Neuronal stem cell (in vitro differentiated cells): ENCODE measurements at regions not wholly inside any gene's neighbourhood (a gene's known extent, or its start where the extent isn't known, plus 50 kb on each side); places are given as distances from the start of the nearest gene placed in this dataset.

Experiments
- DNase-seq: peaks from one replicate; pipeline ENCODE4 v3.0.0-alpha.2; 2013; ENCODE audit warnings: low spot score
- H2AFZ ChIP-seq: one replicate; pipeline ENCODE4 v1.6.1; 2013; ENCODE audit warnings: mild to moderate bottlenecking, low read length, inconsistent platforms
- H2AK5ac ChIP-seq: 2 replicates; pipeline ENCODE4 v1.6.1; 2013; ENCODE audit warnings: low read depth, mild to moderate bottlenecking, inconsistent platforms, low read length, moderate library complexity, mixed read lengths
- H2BK120ac ChIP-seq: 2 replicates; pipeline ENCODE4 v1.6.1; 2013; ENCODE audit warnings: low read depth, mild to moderate bottlenecking, inconsistent platforms, low read length, moderate library complexity, mixed read lengths
- H2BK12ac ChIP-seq: one replicate; pipeline ENCODE4 v1.6.1; 2013; ENCODE audit warnings: low read length, inconsistent platforms
- H2BK15ac ChIP-seq: 2 replicates; pipeline ENCODE4 v1.6.1; 2013; ENCODE audit warnings: mild to moderate bottlenecking, low read length, inconsistent platforms, mixed read lengths
- H2BK5ac ChIP-seq: one replicate; pipeline ENCODE4 v1.6.1; 2013; ENCODE audit warnings: inconsistent platforms, mild to moderate bottlenecking, low read length, moderate library complexity
- H3K14ac ChIP-seq: one replicate; pipeline ENCODE4 v1.6.1; 2013; ENCODE audit warnings: low read length, inconsistent platforms
- H3K18ac ChIP-seq: 2 replicates; pipeline ENCODE4 v1.6.1; 2013; ENCODE audit warnings: low read length, inconsistent platforms
- H3K23ac ChIP-seq: 2 replicates; pipeline ENCODE4 v1.6.1; 2013; ENCODE audit warnings: low read depth, mild to moderate bottlenecking, mixed read lengths, low read length, inconsistent platforms; ENCODE audit not compliant: poor library complexity
- H3K27ac ChIP-seq: replicated peaks from 3 replicates; pipeline ENCODE4 v1.5.1; 2013; ENCODE audit warnings: low read length, inconsistent platforms
- H3K27me3 ChIP-seq, 3 experiments: 2 replicates each; pipeline ENCODE4 v1.6.1; 2013; ENCODE audit warnings: low read length in 3 of 3, mild to moderate bottlenecking in 2 of 3, inconsistent platforms in 1 of 3, low read depth in 1 of 3, mixed read lengths in 1 of 3, moderate library complexity in 1 of 3; ENCODE audit not compliant: control insufficient read depth in 3 of 3, insufficient read depth in 3 of 3
- H3K36me3 ChIP-seq, 2 donors: replicated peaks in 1 of 2; 2 replicates each; pipeline ENCODE4 v1.6.1; 2013; ENCODE audit warnings: low read length in 2 of 2; ENCODE audit not compliant: control insufficient read depth in 2 of 2, insufficient read depth in 2 of 2
- H3K4ac ChIP-seq: 2 replicates; pipeline ENCODE4 v1.6.1; 2013; ENCODE audit warnings: inconsistent platforms, mild to moderate bottlenecking, low read length, moderate library complexity
- H3K4me1 ChIP-seq, 2 donors: 1 replicate in 1 of 2; 2 replicates in 1 of 2; pipeline ENCODE4 v1.6.1; 2013; ENCODE audit warnings: low read length in 2 of 2, low read depth in 1 of 2; ENCODE audit not compliant: control insufficient read depth in 2 of 2, insufficient read depth in 1 of 2
- H3K4me2 ChIP-seq: one replicate; pipeline ENCODE4 v1.6.1; 2013; ENCODE audit warnings: mild to moderate bottlenecking, low read length, inconsistent platforms; ENCODE audit not compliant: insufficient read depth, poor library complexity, severe bottlenecking
- H3K4me3 ChIP-seq, 2 donors: 2 replicates each; pipeline ENCODE4 v1.5.1; 2013; ENCODE audit warnings: low read length in 2 of 2, mild to moderate bottlenecking in 2 of 2, inconsistent platforms in 1 of 2, moderate library complexity in 1 of 2
- H3K79me1 ChIP-seq: one replicate; pipeline ENCODE4 v1.6.1; 2013; ENCODE audit warnings: low read depth, mild to moderate bottlenecking, inconsistent platforms, low read length, moderate library complexity
- H3K9ac ChIP-seq: one replicate; pipeline ENCODE4 v1.6.1; 2013; ENCODE audit warnings: mild to moderate bottlenecking, low read depth, low read length, inconsistent platforms; ENCODE audit not compliant: poor library complexity
- H3K9me3 ChIP-seq, 2 donors: replicated peaks in 1 of 2; 2 replicates each; pipeline versions ENCODE3 to v1.6.1; 2013; ENCODE audit warnings: low read length in 2 of 2, mild to moderate bottlenecking in 2 of 2, inconsistent platforms in 1 of 2, low read depth in 1 of 2, mixed read lengths in 1 of 2, moderate library complexity in 1 of 2; ENCODE audit not compliant: control insufficient read depth in 2 of 2, insufficient read depth in 1 of 2
- H4K8ac ChIP-seq: one replicate; pipeline ENCODE4 v1.6.1; 2013; ENCODE audit warnings: low read depth, mild to moderate bottlenecking, inconsistent platforms, low read length, moderate library complexity
- H4K91ac ChIP-seq: one replicate; pipeline ENCODE4 v1.6.1; 2013; ENCODE audit warnings: low read length, low read depth, mild to moderate bottlenecking, inconsistent platforms; ENCODE audit not compliant: poor library complexity
- WGBS, 2 donors: extraction: QIAGEN DNeasy Blood & Tissue Kit; methylation state at CpG; one replicate each; pipeline ENCODE4 v1.1.7; 2013; ENCODE audit warnings: missing lambda C conversion rate in 2 of 2, mixed read lengths in 1 of 2; ENCODE audit not compliant: insufficient read length in 2 of 2, insufficient replicate concordance in 1 of 2; ENCODE audit errors: extremely low coverage in 2 of 2; 5-methylcytosine and 5-hydroxymethylcytosine counted together

GRCh38 chr3:35065891-35066290 is 573.4 kb upstream of the ARPP21 start:
- H3K4me2 ChIP-seq: no peak overlapping the region
- no peaks in the 10 kb centered on the region for H3K36me3 ChIP-seq
- no peak overlapping the region for H2BK5ac ChIP-seq
- no peaks in the 10 kb centered on the region for H3K79me1 ChIP-seq
- H3K9ac ChIP-seq: no peak overlapping the region
- H2BK12ac ChIP-seq: no peak overlapping the region
- no peak overlapping the region for H2BK120ac ChIP-seq
- no peak overlapping the region for H3K18ac ChIP-seq
- no peak overlapping the region for H3K23ac ChIP-seq
- no peak overlapping the region for H4K8ac ChIP-seq
- no peak overlapping the region for H4K91ac ChIP-seq
- no peak overlapping the region for H3K4ac ChIP-seq
- H3K4me3 ChIP-seq: no peak overlapping the region
- H3K27me3 ChIP-seq: no peaks in the 10 kb centered on the region
- H3K4me1 ChIP-seq: no peaks in the 10 kb centered on the region
- no peak overlapping the region for H3K14ac ChIP-seq
- no peaks in the 10 kb centered on the region for H3K9me3 ChIP-seq
- no peak overlapping the region for H2AK5ac ChIP-seq
- WGBS, 2 donors: no CpG with 5 or more reads among the region's 1 CpG
- H2BK15ac ChIP-seq: no peak overlapping the region
- H2AFZ ChIP-seq: no peak overlapping the region
- no peak for DNase-seq
- H3K27ac ChIP-seq: no peak overlapping the region

- Histone ChIP-seq H3K27ac (no peak overlapping the region), H3K27me3 (no peaks in the 10 kb centered on the region), H2BK12ac (no peak overlapping the region), H2AK5ac (no peak overlapping the region), H2BK120ac (no peak overlapping the region), H3K14ac (no peak overlapping the region), H3K9ac (no peak overlapping the region), H4K91ac (no peak overlapping the region), H3K4me3 (no peak overlapping the region), H3K4me2 (no peak overlapping the region), H2BK15ac (no peak overlapping the region), H2BK5ac (no peak overlapping the region), H3K18ac (no peak overlapping the region), H2AFZ (no peak overlapping the region), H3K4me1 (no peaks in the 10 kb centered on the region), H3K9me3 (no peaks in the 10 kb centered on the region), H3K79me1 (no peaks in the 10 kb centered on the region), H3K4ac (no peak overlapping the region), H4K8ac (no peak overlapping the region), H3K36me3 (no peaks in the 10 kb centered on the region), H3K23ac (no peak overlapping the region)
- DNase-seq: no peak
- WGBS, 2 donors: no CpG with 5 or more reads among the region's 7 CpGs
These were observed 571.6 kb upstream of the ARPP21 start for GRCh38 chr3:35067750-35068149.

GRCh38 chr3:35070088-35070487 is 569.2 kb upstream of the ARPP21 start:
- no peak overlapping the region for H3K27ac ChIP-seq
- no peak overlapping the region for H3K4ac ChIP-seq
- WGBS, 2 donors: no CpG with 5 or more reads among the region's 2 CpGs

GRCh38 chr3:35071772-35072171 is 567.6 kb upstream of the ARPP21 start:
- no peak for DNase-seq
- no peak overlapping the region for H2BK120ac ChIP-seq
- no peak overlapping the region for H2BK12ac ChIP-seq
- no peaks in the 10 kb centered on the region for H3K79me1 ChIP-seq
- no peak overlapping the region for H2AK5ac ChIP-seq
- no CpG with 5 or more reads among the region's 1 CpG for WGBS, 2 donors
- no peak overlapping the region for H3K4me3 ChIP-seq
- H2AFZ ChIP-seq: no peak overlapping the region
- no peaks in the 10 kb centered on the region for H3K27me3 ChIP-seq
- no peaks in the 10 kb centered on the region for H3K9me3 ChIP-seq
- H3K9ac ChIP-seq: no peak overlapping the region
- no peak overlapping the region for H3K27ac ChIP-seq
- H3K18ac ChIP-seq: no peak overlapping the region
- no peaks in the 10 kb centered on the region for H3K4me1 ChIP-seq
- no peak overlapping the region for H3K23ac ChIP-seq
- no peak overlapping the region for H4K91ac ChIP-seq
- H3K14ac ChIP-seq: no peak overlapping the region
- no peak overlapping the region for H3K4me2 ChIP-seq
- H3K4ac ChIP-seq: no peak overlapping the region
- no peak overlapping the region for H2BK5ac ChIP-seq
- no peak overlapping the region for H4K8ac ChIP-seq
- no peak overlapping the region for H2BK15ac ChIP-seq
- no peaks in the 10 kb centered on the region for H3K36me3 ChIP-seq

More at GRCh38 chr3:35070088-35070487, 569.2 kb upstream of the ARPP21 start:
- no peak overlapping the region for H3K9ac ChIP-seq
- no peaks in the 10 kb centered on the region for H3K4me1 ChIP-seq
- H2BK5ac ChIP-seq: no peak overlapping the region
- no peaks in the 10 kb centered on the region for H3K79me1 ChIP-seq
- no peak overlapping the region for H3K18ac ChIP-seq
- DNase-seq: no peak
- H3K23ac ChIP-seq: no peak overlapping the region
- H2BK12ac ChIP-seq: no peak overlapping the region
- H2AFZ ChIP-seq: no peak overlapping the region
- H3K4me3 ChIP-seq: no peak overlapping the region
- no peak overlapping the region for H2BK120ac ChIP-seq
- H3K4me2 ChIP-seq: no peak overlapping the region
- H4K91ac ChIP-seq: no peak overlapping the region
- H3K36me3 ChIP-seq: no peaks in the 10 kb centered on the region
- H3K14ac ChIP-seq: no peak overlapping the region
- H3K9me3 ChIP-seq: no peaks in the 10 kb centered on the region
- no peak overlapping the region for H4K8ac ChIP-seq
- no peak overlapping the region for H2AK5ac ChIP-seq
- no peaks in the 10 kb centered on the region for H3K27me3 ChIP-seq
- no peak overlapping the region for H2BK15ac ChIP-seq
